GM21381 (cell line): ENCODE measurements at regions not wholly inside any gene's neighbourhood (a gene's known extent, or its start where the extent isn't known, plus 50 kb on each side); places are given as distances from the start of the nearest gene placed in this dataset.

Source experiments
- ATAC-seq: cut with Tn5 transposase; IDR thresholded peaks from one replicate; pipeline ENCODE4 v1.9.1; 2021; ENCODE audit warnings: mild to moderate bottlenecking, moderate library complexity; ENCODE audit not compliant: unreplicated experiment

DNA sequence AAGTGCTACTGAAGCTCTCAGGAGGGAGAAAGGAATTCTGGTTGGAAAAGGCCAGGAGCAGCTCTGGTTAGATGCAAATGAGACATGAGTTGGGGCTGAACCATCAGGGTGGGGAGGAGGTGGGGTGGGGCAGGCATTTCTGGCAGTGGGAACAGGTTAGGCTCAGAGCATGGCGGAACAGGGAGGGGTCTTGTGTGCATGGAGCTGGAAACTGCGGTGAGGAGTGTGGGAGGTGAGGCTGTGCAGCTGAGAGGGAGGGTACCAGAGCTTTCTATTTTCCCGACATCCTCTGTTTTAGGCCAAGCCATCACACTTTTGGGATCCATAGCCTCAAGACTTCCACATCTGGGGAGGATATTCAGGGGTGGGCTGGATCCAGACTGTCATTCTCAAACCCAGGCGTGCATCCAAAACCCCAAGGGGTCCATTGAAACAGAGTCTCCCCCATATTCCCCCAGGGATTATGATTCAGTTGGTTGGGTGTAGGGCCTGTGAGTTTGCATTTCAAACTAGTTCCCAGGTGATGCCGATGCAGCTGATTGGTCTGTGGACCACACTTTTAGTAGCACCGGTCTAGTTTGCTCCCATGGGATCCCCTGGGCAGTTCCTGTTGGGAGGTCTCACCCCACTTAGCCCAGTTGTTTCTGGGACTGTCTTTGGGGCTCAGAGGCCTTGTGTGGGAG, 100.9 kb upstream of the TLE3 start:
- ATAC-seq: no peak

DNA sequence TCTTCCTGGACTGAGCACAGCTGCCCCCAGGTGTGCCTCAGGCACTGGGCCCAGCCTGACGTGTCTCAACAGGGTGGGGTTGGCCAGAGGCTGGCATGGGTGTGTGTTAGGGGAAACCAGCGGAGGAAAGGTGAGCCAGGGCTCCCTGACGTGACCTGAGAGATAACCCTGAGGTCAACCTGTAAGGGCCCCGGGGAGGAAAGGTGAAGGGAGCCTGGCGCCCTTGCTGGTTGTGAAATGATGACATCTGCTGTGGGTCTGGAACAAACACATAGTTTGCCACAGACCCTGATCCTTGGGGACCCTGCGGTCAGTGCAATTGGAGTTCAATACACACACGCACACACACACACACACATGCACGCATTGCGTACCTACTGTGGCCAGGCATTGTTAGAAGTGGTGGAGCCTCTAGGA, 100.2 kb upstream of the TLE3 start:
- ATAC-seq: no peak

DNA sequence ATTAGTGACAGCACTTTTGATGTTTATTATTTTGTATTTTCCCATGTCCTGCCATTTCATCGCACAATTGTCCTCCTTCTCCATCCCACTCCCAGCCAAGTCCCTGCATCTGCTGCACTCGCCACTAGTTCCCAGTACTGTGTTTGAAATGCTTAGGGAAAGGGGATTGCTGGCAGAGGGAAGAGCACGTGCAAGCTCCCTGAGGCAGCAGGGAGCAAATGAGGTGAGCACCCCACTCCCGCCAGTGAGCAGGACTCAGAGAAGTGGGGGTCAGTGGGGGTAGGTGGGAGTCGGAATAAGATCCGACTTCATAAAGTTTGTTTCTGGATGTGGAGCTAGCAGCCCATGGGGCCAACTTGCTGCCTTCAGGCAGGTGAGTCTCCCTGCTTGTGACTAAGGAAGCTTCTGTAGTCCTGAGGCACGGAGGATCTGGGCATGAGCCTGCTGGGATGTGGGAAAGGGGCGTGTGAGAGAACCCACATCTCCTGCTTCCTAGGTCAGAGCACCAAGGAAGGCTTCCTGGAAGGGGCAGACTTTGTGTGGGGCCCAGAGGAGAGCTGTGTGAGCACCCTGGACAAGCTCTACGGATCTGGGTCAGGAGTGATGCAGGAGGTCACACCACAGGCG, 99.7 kb upstream of the TLE3 start:
- ATAC-seq: no peak

DNA sequence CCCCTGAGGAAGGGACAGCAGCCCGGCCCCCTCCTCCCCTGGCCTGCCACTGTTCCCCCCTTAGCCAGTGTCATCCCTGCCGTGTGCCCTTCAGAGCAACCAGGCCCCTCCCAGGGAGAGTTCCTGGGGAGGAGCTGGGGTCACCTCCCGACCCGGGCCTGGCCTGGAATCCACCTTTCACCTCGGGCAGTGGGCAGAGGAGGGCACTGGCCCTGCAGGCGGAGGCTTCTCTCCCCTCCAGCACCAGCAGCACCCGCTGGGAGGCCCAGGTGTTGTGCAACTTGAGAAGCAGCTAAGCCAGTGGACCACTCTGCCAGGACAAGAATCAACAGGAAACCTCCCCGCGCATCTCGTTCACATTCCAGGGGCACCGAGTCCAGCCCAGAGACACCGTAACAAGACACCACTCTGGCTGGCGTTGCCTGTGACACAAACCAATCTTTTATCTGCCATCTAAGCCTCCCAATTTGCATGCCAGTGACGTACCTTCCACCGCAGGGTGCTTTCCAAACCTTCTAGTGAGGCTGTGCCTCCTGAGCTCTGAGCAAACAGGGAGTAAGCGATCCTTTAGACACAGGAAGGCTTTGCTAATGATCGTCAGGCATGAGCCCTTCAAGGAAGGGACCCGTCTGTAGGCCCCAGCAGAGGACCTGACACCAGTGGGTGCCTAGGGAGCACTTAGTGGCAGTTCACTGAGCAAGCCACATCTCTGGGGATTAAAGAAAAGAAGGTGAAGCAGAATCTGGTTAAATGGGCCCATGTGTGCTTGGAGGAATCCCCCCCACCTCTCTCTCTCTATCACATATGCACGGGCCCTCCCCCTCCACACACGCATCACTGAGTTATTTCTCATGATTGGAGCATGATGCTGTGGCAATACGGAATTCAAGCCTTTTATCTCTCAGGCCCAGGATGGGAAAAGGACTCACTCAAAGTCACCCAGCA, 98.9 kb upstream of the TLE3 start:
- ATAC-seq: peak; percentile 81

DNA sequence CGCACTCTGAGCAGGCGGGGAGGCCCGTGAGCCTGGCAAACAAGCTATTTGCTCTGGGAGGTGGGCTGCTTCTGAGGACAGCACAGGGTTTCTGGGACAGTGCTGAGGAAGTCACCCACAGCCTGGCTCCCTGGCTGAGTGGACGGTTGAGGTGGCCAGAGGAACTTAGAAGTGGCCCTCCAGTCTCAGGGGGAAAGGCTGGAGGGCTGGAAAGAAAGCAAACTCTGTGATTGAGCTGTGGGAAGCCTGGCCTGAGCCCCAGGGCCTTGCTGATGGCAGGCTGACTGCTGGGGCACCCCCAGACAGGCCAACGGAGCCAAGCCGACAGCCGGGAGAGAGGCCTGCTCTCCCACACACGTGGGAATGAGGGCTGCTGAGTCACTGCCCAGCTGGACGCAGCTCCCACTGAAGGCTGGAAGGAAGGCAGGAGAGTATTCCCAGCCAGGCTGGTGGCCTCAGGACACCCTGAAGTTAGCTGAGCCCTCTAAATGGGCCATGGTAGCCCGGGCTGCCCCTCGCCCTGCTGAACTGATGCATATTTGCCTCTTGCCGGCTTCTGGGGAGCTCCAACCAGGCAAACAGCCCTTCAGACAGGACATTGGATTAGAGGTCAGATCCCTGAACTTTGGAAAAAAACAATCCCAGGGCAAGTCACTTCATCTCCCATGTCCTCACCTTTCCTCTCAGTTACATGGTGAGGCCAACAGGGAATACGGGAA, 98.0 kb upstream of the TLE3 start:
- no peak for ATAC-seq

DNA sequence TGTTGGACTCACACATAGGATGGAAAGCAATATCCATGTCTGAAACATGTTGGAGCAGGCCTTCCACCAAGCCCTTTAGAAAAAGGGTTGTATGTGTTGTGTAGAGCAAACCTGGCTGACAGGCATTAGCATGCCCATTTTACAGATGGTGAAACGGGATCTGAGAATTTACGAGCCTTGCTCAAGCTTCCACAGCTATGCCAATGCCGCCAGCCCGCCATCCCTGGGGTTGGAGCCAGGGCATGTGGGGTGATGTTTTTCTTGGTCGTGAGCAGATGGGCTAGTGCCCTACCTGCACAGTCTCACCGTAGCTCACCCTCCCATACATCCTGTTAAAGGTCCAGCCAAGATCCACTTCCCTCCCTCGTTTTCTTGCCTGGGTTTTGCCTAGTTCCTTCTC, 97.5 kb upstream of the TLE3 start:
- no peak for ATAC-seq

DNA sequence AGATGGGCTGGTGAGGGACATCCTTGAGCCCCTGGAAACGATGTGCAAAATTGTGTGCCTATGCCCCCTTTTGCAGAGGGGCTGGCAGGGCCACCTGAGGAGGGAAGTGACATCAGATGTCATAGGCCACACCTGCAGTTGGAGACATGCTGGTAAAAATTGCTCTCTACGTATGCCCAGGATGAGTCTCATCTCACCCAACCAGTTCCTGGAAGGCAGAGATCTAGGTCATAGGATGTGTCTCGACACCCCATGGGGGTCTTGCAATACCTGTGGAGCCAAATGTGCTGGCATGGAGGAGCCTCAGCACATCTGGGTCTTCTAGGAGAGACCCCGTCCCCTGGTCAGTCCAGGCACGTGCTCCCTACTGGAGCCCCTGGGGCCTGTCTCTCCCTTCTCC, 96.5 kb upstream of the TLE3 start:
- no peak for ATAC-seq

DNA sequence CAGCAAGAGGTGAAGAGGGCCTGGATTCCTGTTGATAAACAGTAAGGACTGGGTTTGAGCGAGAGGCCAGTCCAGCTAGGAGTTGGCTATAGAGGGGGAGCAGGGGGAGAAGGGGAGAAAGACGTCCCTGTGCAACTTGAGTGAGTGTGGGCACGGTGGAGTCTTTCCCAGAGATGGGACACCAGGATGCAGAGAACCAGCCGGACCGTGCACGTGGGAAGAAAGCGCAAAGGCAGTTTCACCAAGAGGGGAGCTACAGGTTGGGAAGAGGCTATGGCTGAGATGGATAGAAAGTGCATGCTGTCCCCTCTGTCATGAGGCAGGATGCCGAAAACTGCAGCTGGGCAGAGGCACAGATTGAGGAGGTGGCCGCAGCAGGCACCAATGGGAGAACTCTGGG, 96.0 kb upstream of the TLE3 start:
- ATAC-seq: no peak

DNA sequence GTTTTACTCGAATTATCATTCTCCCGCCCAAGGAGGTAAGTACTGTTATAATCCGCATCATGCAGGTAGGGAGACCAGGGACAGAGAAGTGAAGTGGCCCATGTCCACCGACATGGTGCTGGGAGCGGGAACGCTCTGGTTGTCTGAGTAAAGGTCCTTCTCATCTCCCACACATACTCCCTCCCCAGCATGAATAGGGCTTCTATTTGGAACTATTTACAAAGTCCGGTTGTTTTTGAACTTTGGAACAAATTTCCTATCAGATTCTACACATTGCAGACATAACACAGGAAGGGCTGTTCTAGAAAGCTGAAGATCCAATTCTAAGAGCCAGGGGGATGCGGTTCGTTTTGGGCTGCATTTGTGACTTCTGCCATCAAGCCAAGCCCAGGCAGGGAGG, 94.8 kb upstream of the TLE3 start:
- ATAC-seq: no peak

DNA sequence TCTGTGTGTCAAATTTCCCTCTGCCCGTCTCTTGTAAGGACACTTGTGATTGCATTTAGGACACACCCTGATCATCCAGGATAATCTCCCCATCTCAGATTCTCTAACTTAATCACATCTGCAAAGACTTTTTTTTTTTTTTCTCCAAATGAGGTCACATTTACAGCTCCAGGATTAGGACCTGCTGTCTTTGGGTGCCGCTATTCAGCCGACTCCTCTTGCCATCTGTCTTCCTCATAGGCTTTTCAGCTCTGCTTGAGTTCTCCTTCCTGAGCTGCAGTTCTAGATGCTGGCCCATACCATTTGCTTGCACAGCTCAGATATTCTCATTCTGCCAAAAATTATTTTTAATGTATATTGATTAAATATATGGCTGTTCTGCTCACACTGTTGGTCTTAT, 94.3 kb upstream of the TLE3 start:
- ATAC-seq: no peak

DNA sequence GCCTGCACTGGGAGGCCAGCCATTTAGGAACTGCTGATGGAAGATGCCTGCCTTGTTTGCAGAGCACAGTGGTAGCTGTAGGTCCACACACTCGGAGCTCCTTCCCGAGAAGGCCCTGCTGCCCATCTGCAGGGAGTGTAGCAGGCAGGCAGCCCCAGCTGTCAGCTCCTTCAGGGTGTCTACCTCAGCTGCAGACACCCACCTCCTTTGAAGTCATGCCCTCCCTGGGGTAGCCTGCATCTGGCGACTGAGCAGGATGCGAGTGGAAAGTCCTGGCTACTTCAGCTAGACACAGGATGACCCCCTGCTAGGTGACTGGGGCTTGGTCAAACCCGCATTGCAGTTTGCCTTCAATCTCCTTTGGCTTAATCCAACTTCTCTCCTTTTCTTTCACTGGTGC, 93.2 kb upstream of the TLE3 start:
- ATAC-seq: no peak

DNA sequence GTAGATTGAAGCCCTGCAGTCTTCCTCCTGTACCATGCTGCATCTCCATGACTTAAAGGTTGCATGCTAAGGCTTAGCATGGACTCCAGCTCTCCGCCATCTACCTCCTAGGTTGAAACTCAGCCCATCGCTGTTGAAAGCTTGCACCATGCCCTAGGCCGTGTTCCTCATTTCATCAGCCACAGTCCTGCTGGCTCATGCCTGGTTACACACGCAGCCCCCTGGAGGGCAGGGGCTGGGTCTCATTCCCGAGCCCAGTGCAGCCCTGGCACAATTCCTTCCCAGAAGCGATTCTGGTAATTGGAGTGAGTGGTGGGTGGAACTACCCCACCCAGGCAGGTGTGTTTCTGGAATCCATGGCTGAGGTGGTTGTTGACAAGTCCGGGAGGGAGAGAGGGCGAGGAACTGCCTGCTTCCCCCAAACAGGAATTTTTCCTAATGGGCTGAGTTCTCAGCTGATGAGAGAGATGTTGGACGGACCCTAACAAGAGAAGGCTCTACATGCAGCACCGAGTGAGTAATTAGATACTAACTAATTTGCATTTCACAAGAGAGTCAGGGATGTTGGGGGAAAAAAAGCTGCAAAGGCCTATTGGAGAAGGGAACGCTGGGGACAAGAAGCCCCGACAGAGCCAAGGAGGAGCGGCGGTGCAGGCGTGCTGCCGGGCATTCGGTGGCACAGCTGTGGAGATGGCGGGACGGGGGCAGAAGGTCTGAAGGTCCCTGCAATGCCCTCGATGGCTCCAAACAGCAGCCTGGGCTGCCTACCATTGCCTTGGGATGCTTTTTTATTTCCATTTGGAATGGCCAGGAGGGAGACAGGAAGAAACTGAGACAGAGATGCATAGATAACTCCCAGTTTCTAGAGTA, 92.3 kb upstream of the TLE3 start:
- ATAC-seq: no peak

DNA sequence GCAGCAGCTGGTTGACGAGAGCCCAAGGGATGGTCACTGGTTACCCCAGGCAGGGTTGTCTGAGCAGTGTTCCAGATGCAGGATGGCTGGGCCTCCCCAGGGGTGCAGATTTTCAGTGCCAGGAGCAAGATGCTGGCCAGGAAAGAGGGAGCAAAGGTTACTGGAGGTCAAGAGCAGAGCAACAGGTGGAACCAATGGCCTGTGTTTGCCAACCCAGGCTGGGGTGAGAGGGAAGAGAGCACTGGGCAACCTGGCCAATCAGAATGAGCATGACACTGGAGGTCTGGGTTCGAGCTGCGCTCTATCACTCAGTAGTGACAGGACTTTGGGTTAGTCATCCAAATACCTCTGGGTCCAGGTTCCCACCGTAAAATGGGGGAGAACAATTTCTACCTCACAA, 90.6 kb upstream of the TLE3 start:
- no peak for ATAC-seq

DNA sequence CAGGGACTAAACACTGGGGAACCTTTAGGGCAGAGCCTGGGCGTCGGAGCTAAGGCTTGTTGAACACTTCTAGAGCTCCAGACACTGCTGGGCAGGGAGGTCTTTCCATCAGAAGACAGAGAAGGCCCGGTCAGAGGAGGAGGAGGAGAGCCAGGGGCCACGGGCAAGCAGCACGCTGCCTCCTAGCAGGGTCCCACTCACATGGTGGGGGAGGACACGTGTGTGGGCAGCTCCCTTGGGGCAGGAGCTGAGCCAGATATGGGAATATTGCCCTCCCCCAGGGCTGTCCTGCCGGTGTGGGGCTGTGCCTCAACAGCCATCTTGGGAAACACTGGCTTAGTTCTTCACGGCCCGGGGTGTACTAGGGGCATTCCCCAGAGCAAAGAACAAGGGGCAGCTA, 89.6 kb upstream of the TLE3 start:
- no peak for ATAC-seq

DNA sequence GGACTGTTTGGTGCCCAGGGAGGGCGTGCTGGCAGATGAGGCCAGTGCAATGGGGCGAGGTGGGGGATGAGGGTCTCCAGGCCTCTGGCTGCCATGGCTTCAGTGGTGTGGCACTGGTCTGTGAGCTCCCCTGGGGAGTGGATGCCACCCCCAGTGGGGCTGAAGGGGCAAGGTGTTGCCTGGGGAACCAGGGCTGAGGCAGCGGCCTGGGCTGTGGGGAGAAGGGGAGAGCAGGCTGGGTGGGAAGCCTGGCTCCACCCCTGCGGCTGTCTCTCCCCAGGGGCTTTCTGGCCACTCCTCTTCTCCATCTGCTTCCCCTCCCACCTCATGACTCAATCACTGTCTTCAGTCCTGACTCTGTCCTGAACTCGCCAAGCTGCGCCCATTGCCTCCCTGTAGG, 88.4 kb upstream of the TLE3 start:
- ATAC-seq: no peak

DNA sequence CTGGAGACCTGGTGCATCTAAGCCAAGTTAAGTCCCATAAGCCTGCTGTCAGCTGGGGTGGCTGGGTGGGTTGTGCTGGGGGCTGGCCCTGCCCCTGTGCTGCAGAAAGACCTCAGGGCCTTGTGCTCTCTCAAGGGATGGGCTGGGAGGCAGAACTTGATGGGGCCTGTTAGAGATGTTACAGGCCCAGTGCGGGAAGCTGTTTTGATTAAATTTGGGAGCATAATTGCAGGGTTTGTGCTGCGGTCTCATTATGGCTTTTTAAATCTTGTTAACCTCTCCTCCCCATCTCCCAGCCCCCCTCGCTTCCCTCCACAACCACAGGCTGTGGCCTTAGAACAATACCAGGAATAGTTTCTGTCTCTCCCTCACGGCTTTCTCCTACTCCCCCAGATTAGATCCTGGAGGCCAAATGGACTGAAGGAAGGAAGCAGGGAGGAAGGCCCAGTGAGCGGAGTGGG, 87.6 kb upstream of the TLE3 start:
- no peak for ATAC-seq

DNA sequence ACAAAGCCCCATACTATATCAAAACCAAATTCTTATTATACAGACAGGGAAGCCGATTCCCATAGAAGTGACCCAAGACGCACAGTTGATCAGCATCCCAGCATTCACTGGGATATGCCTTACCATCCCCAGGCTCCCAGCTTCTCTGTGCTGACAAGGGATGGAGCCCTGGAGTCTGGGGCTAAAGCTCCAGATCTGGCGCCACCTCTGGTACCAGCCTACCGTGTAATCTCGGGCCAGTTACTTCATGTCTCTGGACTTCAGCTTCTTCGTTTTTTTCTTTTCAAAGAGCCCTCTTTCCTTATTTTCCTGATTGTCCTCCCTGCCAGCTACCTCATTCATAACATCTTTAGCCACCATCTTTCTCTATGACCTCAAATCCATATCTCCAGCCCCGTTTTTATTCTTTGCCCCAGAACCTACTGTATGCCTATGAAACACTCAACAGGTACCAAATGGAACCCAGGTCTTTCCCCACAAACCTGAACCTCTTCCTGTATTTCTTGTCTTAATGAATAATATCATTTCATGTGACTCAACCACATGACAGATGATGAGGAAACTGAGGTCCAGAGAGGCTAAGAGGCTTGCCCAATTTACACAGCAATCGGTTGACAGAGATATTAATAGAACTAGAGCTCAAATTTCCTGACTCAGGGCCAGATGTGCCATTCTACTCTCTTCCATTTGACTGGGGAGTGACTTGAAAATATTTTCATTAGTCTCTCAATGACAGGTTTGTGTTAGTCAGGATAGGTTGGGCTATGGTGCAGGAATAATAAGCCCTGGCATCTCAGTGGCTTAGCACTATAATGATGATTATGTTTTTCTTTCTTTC, 85.4 kb upstream of the TLE3 start:
- no peak for ATAC-seq

DNA sequence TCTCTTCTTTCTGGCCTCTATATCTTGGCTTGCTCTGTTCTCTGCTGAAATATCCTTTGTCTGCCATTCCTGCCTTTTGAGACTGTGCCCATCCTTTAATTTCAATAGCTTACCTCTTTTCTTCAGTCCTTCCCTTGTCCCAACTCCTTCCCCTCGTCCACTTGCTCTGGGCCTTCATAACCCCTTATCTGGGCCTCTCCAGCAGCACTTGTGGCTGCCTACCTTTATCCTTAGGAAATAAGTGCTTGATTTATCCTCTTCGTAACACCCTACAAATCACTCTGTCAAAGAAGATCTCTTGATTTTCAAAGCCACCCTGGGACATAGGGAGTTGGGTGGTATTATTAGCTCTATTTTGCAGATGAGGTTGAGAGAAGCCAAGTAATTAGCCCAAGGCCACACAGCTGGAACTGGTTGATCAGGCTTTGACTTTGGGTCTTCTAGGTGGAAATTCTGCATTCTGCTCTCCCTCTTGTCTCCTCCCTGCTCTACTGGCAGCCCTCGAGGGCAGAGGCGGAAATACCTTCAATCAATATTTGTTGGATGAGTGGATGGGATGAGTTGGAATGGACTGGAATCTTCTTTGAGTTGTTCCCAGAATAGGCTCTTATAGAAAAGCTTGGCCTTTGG, 84.0 kb upstream of the TLE3 start:
- no peak for ATAC-seq
